Dendritic cell treated with granulocyte-macrophage colony-stimulating factor and Interleukin-4, amounts not matched to agents 40 ng/mL and 50 ng/mL, for 4 days (primary cell): ENCODE measurements at regions not wholly inside any gene's neighbourhood (a gene's known extent, or its start where the extent isn't known, plus 50 kb on each side); places are given as distances from the start of the nearest gene placed in this dataset.

Experiments used
- H3K27ac Mint-ChIP-seq: one replicate; pipeline ENCODE4 v1.8.0; 2022; ENCODE audit warnings: mild to moderate bottlenecking, mixed read lengths
- H3K27me3 Mint-ChIP-seq: one replicate; pipeline ENCODE4 v1.8.0; 2022; ENCODE audit warnings: mild to moderate bottlenecking, mixed read lengths
- H3K36me3 Mint-ChIP-seq: one replicate; pipeline ENCODE4 v1.8.0; 2022; ENCODE audit warnings: low read depth, mixed read lengths
- H3K4me1 Mint-ChIP-seq: one replicate; pipeline ENCODE4 v1.8.0; 2022; ENCODE audit warnings: low read depth, mixed read lengths
- H3K4me3 Mint-ChIP-seq: one replicate; pipeline ENCODE4 v1.8.0; 2022; ENCODE audit warnings: mild to moderate bottlenecking, moderate library complexity, mixed read lengths
- H3K9me3 Mint-ChIP-seq: one replicate; pipeline ENCODE4 v1.8.0; 2022; ENCODE audit warnings: mixed read lengths
- intact Hi-C: fragments of 100-400 bp; cut with micrococcal nuclease; formaldehyde crosslinking; loops from one replicate; pipeline ENCODE4 v1.15.0; 2022

GRCh38 chr12:97005174-97005573, 98.1 kb downstream of the NEDD1 start:
- Mint-ChIP-seq H3K27me3 (no peaks in the 10 kb centered on the region), H3K4me1 (no peaks in the 10 kb centered on the region), H3K27ac (no peak overlapping the region), H3K36me3 (no peaks in the 10 kb centered on the region), H3K4me3 (no peak overlapping the region), H3K9me3 (no peaks in the 10 kb centered on the region)
- intact Hi-C loops = no loop called here

GRCh38 chr12:97005646-97006045, 98.6 kb downstream of the NEDD1 start:
- intact Hi-C loops = no loop called here
- H3K27me3 Mint-ChIP-seq = no peaks in the 10 kb centered on the region
- no peaks in the 10 kb centered on the region for H3K36me3 Mint-ChIP-seq
- no peaks in the 10 kb centered on the region for H3K4me1 Mint-ChIP-seq
- H3K4me3 Mint-ChIP-seq = no peak overlapping the region
- no peak overlapping the region for H3K27ac Mint-ChIP-seq
- H3K9me3 Mint-ChIP-seq = no peaks in the 10 kb centered on the region

GRCh38 chr12:97006585-97006984, 99.5 kb downstream of the NEDD1 start:
- Mint-ChIP-seq H3K9me3 (no peaks in the 10 kb centered on the region), H3K4me3 (no peak overlapping the region), H3K36me3 (no peaks in the 10 kb centered on the region)

GRCh38 chr12:97016163-97016562, 109.1 kb downstream of the NEDD1 start:
- no peaks in the 10 kb centered on the region for H3K4me1 Mint-ChIP-seq
- H3K9me3 Mint-ChIP-seq = peaks cover 10% of the 10 kb centered on the region
- no peak overlapping the region for H3K27ac Mint-ChIP-seq
- no peaks in the 10 kb centered on the region for H3K27me3 Mint-ChIP-seq
- intact Hi-C loops = no loop called here
- no peaks in the 10 kb centered on the region for H3K36me3 Mint-ChIP-seq
- H3K4me3 Mint-ChIP-seq = no peak overlapping the region

More at GRCh38 chr12:97006585-97006984, 99.5 kb downstream of the NEDD1 start:
- no peaks in the 10 kb centered on the region for H3K4me1 Mint-ChIP-seq
- no peaks in the 10 kb centered on the region for H3K27me3 Mint-ChIP-seq
- H3K27ac Mint-ChIP-seq = no peak overlapping the region
- intact Hi-C loops = no loop called here

GRCh38 chr12:97017213-97017612, 110.2 kb downstream of the NEDD1 start:
- H3K4me3 Mint-ChIP-seq = no peak overlapping the region
- intact Hi-C loops = no loop called here
- H3K27ac Mint-ChIP-seq = no peak overlapping the region
- H3K36me3 Mint-ChIP-seq = no peaks in the 10 kb centered on the region
- no peaks in the 10 kb centered on the region for H3K4me1 Mint-ChIP-seq
- H3K9me3 Mint-ChIP-seq = peaks cover 10% of the 10 kb centered on the region
- H3K27me3 Mint-ChIP-seq = no peaks in the 10 kb centered on the region

GRCh38 chr12:97022536-97023230, 115.6 kb downstream of the NEDD1 start:
- H3K27me3 Mint-ChIP-seq = no peaks in the 10 kb centered on the region
- intact Hi-C loops = no loop called here
- no peak overlapping the region for H3K27ac Mint-ChIP-seq
- no peak overlapping the region for H3K4me3 Mint-ChIP-seq
- no peaks in the 10 kb centered on the region for H3K36me3 Mint-ChIP-seq
- H3K4me1 Mint-ChIP-seq = no peaks in the 10 kb centered on the region
- H3K9me3 Mint-ChIP-seq = no peaks in the 10 kb centered on the region

- H3K4me1 Mint-ChIP-seq = no peaks in the 10 kb centered on the region
- intact Hi-C loops = no loop called here
Measured at GRCh38 chr12:97024393-97024792, 117.3 kb downstream of the NEDD1 start.

GRCh38 chr12:97026901-97027300, 119.8 kb downstream of the NEDD1 start:
- H3K9me3 Mint-ChIP-seq = no peaks in the 10 kb centered on the region
- H3K27me3 Mint-ChIP-seq = no peaks in the 10 kb centered on the region
- H3K4me1 Mint-ChIP-seq = no peaks in the 10 kb centered on the region
- no peak overlapping the region for H3K4me3 Mint-ChIP-seq
- intact Hi-C loops = no loop called here
- no peak overlapping the region for H3K27ac Mint-ChIP-seq
- H3K36me3 Mint-ChIP-seq = no peaks in the 10 kb centered on the region

More at GRCh38 chr12:97024393-97024792, 117.3 kb downstream of the NEDD1 start:
- H3K36me3 Mint-ChIP-seq = no peaks in the 10 kb centered on the region
- H3K27ac Mint-ChIP-seq = no peak overlapping the region
- H3K27me3 Mint-ChIP-seq = no peaks in the 10 kb centered on the region
- no peaks in the 10 kb centered on the region for H3K9me3 Mint-ChIP-seq
- no peak overlapping the region for H3K4me3 Mint-ChIP-seq

GRCh38 chr12:97027482-97027881, 120.4 kb downstream of the NEDD1 start:
- H3K9me3 Mint-ChIP-seq = no peaks in the 10 kb centered on the region
- no peak overlapping the region for H3K27ac Mint-ChIP-seq
- no peaks in the 10 kb centered on the region for H3K27me3 Mint-ChIP-seq
- H3K4me3 Mint-ChIP-seq = no peak overlapping the region
- H3K36me3 Mint-ChIP-seq = no peaks in the 10 kb centered on the region
- intact Hi-C loops = no loop called here
- H3K4me1 Mint-ChIP-seq = no peaks in the 10 kb centered on the region

GRCh38 chr12:97038131-97038530, 131.1 kb downstream of the NEDD1 start:
- no peak overlapping the region for H3K27ac Mint-ChIP-seq
- no peak overlapping the region for H3K4me3 Mint-ChIP-seq
- peaks cover 8% of the 10 kb centered on the region for H3K9me3 Mint-ChIP-seq
- no peaks in the 10 kb centered on the region for H3K27me3 Mint-ChIP-seq
- intact Hi-C loops = no loop called here
- no peaks in the 10 kb centered on the region for H3K4me1 Mint-ChIP-seq
- H3K36me3 Mint-ChIP-seq = no peaks in the 10 kb centered on the region

- Mint-ChIP-seq H3K4me1 (no peaks in the 10 kb centered on the region), H3K9me3 (peaks cover 8% of the 10 kb centered on the region), H3K27ac (no peak overlapping the region), H3K27me3 (no peaks in the 10 kb centered on the region), H3K36me3 (no peaks in the 10 kb centered on the region), H3K4me3 (no peak overlapping the region)
- intact Hi-C loops = no loop called here
Measured at GRCh38 chr12:97038834-97039233, 131.8 kb downstream of the NEDD1 start.

GRCh38 chr12:97046901-97047300, 139.8 kb downstream of the NEDD1 start:
- H3K27ac Mint-ChIP-seq = no peak overlapping the region
- intact Hi-C loops = no loop called here
- no peaks in the 10 kb centered on the region for H3K36me3 Mint-ChIP-seq
- H3K4me1 Mint-ChIP-seq = no peaks in the 10 kb centered on the region
- no peaks in the 10 kb centered on the region for H3K9me3 Mint-ChIP-seq
- no peak overlapping the region for H3K4me3 Mint-ChIP-seq
- H3K27me3 Mint-ChIP-seq = no peaks in the 10 kb centered on the region

- H3K36me3 Mint-ChIP-seq = no peaks in the 10 kb centered on the region
Measured at GRCh38 chr12:97047361-97047760, 140.3 kb downstream of the NEDD1 start.

GRCh38 chr12:97048421-97049035, 141.5 kb downstream of the NEDD1 start:
- Mint-ChIP-seq H3K36me3 (no peaks in the 10 kb centered on the region), H3K9me3 (no peaks in the 10 kb centered on the region), H3K4me1 (no peaks in the 10 kb centered on the region), H3K4me3 (no peak overlapping the region), H3K27me3 (no peaks in the 10 kb centered on the region), H3K27ac (no peak overlapping the region)
- intact Hi-C loops = no loop called here

More at GRCh38 chr12:97047361-97047760, 140.3 kb downstream of the NEDD1 start:
- intact Hi-C loops = no loop called here
- Mint-ChIP-seq H3K9me3 (no peaks in the 10 kb centered on the region), H3K4me1 (no peaks in the 10 kb centered on the region), H3K4me3 (no peak overlapping the region), H3K27ac (no peak overlapping the region), H3K27me3 (no peaks in the 10 kb centered on the region)

GRCh38 chr12:97050509-97050908, 143.5 kb downstream of the NEDD1 start:
- no peaks in the 10 kb centered on the region for H3K4me1 Mint-ChIP-seq
- H3K27ac Mint-ChIP-seq = no peak overlapping the region
- no peak overlapping the region for H3K4me3 Mint-ChIP-seq
- no peaks in the 10 kb centered on the region for H3K36me3 Mint-ChIP-seq
- H3K9me3 Mint-ChIP-seq = peaks cover under 1% of the 10 kb centered on the region
- intact Hi-C loops = no loop called here
- no peaks in the 10 kb centered on the region for H3K27me3 Mint-ChIP-seq
